GM19397 (cell line): ENCODE measurements at regions not wholly inside any gene's neighbourhood (a gene's known extent, or its start where the extent isn't known, plus 50 kb on each side); places are given as distances from the start of the nearest gene placed in this dataset.

Experiments used
- ATAC-seq: cut with Tn5 transposase; IDR thresholded peaks from one replicate; pipeline ENCODE4 v1.9.1; 2021; ENCODE audit warnings: mild to moderate bottlenecking, moderate library complexity; ENCODE audit not compliant: unreplicated experiment

DNA sequence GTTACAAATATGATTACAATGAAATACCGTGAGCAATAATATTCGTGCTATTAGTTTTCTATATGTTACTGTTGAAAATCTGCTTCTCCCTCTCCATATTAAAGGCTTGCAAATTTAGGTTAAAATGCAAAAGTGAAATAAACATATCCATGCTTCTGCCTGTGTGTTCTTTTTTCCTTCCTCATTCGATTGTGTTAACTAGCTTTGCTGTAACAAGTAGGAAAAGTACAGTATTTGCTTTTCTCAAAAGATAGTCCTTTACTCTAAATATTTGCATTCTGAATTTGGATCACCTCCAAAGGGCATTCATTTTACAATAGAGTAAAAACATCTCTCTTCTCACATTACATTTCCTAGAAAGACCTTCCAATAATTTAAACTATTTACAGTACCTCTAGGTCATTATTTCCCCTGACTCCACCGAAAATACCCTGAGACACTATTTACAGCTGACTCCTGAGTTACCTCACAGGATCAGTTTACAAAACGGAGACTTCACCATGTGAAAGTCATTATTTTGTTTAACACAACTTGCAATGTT is 835.0 kb upstream of the FANCL start:
- ATAC-seq, result no peak

DNA sequence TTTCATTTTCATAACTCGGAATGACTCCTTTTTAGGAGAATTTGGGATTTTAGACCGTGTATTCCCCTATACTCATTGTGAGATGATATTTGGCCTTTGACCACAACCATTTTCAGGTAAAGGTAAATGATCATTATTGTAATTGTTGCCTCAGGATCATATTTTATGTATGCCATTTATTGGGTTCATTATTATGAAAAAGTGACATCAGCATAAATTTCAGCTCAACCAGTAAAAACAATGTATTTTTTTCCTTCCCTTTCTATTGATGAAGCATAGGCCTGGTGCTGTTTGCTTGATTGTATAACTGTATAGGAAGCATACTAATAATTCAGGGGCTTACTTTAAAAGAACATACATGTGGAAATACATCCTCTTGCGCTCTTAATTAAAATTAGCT is 832.9 kb upstream of the FANCL start:
- no peak for ATAC-seq

DNA sequence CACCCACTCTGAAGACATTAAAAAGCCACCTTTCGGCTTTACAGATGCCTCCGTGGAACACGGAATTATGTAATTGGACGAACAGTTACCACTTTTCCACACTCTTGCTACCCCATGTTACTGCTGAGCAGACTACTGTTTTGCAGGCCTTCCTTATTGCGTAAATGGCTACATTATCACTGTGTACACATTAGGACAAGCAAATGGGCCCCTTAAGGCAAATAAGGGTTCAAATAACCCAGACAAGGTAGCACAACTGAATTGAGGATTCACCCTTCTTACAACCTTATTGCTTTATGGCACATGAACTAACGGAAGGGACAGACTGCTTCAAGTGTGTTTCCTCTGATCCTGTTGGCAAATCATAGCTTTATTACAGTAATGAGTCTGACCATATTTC is 832.2 kb upstream of the FANCL start:
- ATAC-seq, result no peak

DNA sequence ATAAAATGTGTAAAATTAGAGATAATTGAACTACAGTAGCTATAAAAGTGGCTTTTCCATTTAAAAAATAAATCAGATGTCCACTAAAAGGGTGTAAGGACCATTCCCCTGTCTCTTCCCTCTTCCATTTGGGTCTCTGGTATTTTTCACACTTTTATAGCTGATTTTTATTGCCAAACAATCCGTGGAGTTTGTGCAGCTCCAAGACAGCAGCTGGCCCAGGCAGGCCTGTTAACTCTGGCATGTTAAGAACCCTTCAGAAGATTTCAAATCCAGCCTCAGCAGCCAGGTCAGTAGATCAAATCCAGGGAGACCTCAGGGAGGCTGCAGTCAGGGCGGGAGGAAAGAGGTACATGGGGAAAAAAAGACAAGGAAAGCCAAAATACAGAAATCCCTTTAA is 827.1 kb upstream of the FANCL start:
- ATAC-seq, result no peak

DNA sequence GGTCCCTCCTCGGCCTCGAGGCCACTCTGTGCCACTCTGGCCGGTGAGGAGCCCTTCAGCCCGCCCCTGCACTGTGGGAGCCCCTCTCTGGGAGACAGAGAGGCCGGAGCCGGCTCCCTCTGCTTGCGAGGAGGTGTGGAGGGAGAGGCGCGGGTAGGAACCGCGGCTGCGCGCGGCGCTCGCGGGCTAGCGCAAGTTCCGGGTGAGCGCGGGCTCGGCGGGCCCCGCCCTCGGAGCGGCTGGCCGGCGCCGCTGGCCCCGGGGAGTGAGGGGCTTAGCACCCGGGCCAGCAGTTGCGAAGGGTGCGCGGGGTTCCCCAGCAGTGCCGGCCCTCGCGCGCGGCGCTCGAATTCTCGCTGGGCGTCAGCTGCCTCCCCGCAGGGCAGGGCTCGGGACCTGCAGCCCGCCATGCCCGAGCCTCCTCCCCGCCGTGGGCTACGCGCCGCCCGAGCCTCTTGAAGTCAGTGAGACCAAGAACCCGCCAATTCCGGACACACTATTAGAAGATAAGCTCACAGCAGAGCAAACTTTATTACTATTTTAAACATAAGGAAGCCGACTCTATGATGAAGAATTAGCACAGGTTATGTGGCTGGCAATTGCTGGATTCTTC is 825.8 kb upstream of the FANCL start:
- ATAC-seq, result no peak

DNA sequence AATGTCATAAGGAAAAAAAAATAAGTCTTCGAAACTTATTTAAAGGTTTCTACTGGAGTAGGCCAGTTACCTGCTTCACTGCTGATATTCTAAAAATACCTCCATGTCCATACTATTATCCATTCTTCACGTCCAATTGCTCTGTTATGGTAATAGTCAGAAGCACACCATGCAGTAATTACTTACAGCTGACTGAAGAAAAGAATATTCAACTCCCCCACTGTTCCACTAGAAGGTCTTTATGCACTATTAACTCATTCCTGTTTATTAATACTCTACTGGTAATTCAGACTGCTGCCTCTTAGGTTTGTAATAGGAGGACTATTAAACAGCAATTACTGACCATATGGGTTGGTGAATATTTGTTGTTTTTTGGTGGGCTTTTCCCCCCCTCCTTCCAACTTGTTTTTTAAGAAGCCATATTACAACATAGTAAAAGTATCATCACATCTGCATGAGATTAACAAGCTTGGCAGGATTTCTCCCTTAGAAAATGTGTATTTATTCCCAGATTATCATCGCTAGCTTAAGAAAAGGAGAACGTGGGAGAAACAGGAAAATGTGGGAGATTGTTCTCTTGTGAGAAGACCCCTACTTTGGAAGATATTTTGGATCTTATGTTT is 806.4 kb upstream of the FANCL start:
- ATAC-seq, result no peak

DNA sequence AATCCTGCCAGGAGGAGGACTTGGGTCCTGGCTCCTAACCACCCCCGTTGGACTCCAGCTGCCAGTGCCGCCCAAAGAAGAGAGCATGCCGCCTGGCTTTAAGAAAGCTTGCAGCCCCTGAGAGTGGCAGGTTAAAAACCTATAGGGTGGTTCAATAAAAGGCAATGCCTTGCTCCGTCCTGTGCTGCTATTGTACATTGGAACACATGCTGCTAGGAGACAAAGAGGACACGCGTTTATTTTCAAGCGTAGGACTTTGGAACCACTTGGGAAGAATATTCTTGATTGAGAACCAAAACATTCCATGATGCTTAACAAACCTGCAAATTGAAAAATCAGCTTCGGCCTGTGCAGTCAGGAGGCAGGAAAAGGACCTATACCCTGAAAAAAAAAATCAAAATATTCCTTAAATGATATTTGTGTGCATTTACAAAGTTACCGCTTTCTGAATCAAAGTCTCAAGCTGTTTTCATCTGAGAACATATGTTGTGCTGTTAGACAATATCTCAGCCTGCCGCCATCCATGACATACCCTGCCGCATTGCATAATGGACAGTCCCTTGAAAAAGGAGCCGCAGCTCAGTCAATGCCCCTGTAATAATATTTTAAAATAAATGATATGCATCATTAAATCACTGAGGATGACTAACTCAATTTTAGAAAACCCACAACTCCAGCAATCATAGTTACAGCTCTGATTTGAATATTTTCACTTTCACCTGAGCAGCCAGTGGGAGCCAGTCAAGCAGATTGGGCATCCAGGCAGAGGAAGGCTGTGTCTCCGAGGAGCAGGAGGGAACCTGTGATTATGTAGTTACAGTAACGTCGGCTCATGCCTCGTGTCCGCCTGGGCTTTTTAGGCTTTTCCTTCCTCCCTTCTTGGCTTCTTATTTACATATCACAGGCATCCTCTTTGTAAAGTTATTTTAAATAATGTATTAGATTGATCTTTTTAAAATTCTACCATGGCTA is 805.6 kb upstream of the FANCL start:
- no peak for ATAC-seq

DNA sequence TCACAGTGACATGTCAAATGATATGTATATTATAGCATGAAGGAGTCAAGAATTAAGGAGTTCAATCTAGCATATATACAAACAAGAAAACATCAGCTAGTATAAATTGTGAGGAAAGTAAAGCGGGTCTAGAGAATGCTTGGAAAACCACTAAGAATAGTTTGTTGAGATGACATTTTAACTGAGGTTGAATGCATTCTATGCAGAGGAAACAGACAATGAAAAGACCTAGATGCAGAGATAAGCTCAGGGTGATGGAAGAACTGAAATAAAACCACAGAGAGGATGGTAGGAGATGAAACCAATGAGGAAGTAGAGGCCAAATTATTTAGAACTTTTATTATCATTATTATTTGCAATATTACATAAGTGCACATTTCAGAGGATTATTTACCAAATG is 803.6 kb upstream of the FANCL start:
- ATAC-seq, result no peak

DNA sequence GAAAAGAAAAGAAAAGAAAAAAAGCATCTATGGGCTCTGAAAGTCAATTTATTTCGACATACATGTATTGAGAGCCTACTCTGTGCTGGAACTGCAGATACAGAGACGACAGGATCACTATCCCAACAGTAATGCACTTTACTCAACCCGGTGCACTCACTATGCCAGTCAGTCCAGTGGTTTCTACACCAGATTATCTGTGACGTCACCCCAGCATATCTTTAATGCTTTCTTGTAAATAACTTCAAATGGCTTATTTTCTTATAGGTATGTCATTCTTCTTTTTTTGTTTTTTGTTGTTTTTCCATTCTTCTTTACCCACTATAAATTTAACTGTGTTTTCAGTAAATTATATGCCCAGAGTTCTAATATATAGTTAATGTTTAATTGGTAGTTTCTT is 800.0 kb upstream of the FANCL start:
- ATAC-seq, result no peak

DNA sequence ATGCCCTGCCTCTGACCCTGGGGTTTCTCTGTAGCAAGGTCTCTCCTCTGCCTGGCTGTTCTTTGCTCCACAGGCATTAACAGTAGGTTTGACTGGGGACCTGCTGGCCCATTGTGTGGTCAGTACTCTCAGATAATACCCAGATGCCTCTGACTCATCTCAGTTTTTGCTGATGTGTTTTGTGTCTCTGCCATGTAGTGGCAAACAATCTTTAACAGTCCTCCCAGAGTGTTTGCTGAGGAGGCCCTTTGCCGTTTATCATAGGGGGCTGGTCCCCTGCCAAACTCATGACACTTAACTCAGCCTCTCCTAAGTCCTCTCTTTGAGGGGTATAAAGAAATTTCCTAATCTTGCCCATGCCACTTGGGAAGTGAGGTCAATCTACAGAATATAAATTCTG is 793.7 kb upstream of the FANCL start:
- no peak for ATAC-seq

DNA sequence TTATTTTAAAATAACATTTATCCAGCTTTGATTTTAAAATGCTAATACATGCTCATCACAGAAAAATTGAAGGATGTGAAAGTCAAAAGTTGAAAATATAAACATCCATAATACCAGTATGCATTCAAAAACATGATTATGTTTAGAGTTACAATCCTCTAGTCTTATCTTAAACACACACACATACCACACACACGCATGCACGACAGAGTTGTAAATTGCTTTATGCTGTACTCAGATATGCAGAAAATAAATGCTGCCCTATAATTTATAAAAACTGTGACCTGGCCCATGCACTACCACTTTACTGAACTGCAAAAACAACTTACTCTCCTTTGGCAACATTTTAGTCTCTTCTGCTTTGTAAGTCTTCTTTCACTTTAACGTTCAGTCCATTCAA is 793.0 kb upstream of the FANCL start:
- ATAC-seq, result no peak

DNA sequence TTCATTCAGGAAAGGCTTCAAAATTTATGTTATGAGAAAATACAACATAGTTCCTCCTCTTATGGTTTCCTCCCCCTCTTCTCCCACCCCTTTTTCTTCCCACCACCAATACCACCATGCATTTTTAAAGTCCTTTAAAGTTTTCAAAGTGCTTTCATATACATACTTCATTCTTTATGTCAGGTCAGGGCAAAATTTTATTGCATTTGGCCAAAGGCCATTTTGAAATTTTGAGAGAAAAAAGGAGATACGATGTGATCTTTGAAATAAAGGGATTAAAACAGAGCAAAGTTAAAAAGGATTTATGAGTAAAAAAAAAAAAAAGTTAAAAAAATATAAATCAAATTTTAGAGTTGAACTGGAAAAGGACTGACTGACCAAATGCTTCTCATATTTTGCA is 792.5 kb upstream of the FANCL start:
- ATAC-seq, result no peak

DNA sequence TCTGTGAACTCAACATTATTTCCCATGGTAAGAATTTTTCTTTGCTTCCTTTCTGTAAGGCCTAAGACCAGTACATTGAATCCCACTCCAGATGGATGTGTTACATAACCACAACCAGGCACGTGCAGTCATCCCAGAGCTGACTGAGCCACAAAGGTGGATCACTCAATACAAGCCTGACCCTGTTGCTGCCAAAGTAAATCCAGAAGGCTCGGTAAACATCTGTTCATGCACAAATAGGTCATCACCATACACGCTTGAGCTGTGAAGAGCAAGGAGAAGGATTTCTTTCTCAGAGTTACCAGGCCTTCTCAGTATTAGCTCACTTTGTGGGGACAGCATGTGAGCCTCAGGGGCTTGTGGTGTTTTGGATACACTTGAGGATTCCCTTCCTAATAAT is 791.4 kb upstream of the FANCL start:
- no peak for ATAC-seq

DNA sequence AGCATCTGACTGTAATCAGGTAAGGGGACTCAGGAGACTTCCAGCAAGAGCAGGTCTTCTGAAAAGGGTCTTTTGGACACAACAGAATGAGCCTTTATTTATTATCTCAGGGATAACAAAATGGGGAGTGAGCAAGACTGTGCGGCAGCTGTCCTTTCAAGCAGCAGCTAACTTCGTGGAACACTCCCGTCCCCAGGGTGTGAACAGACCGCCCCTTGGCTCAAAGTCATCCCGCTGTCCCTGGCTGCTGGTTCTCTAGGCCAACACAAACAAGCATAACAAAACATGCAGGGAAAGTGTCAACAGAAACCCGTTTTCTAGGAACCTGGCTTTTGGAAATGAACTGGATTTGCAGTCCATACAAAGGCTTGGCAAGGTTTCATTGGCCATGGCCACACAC is 787.9 kb upstream of the FANCL start:
- ATAC-seq, result no peak

DNA sequence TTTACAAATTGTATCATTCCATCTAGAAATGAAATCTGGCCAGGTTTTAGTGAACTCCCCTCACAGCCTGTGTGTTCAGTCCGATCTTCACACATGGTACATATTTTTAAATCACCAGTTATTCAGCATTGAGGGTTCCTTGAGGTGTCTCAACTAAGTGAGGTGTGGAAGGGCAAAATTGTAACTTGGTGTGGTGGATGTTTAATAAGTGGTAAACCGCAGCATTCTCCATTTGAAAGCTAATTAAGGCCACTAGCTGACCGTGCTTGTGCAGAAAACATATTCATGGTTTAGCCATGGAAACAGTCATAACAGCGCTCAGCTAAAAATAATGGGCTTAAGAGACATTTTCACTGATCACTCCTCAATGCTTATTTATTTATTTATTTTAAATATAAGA is 786.2 kb upstream of the FANCL start:
- ATAC-seq, result no peak

DNA sequence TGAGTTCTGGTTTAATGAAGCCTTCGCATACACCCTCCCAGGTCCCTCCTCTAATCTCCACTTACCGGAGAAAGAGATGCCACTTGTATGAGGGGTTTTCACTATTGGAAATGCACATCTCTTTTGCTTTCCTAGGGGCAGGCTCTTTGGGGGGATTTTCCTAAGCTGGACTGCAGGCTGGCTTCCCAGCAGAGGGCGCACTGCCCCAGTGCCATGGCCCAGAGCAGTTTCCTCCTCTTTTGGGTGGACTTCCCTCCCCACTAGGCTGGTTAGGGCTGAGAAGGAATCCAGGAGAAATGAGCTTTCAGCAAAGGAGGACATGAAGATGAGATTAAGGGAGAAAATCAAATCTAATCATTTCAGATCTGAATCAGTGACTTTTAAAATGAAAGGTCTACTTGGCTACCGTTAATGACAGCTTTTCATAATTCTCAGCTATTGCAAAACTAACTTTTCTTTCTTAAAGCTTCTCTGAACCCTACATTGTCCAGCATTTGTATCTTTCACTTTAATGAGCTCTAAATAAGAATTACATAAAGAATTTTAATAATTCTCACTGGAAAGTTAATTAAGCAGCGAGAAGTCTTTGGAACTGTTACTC is 784.1 kb upstream of the FANCL start:
- ATAC-seq, result peak; percentile 64

DNA sequence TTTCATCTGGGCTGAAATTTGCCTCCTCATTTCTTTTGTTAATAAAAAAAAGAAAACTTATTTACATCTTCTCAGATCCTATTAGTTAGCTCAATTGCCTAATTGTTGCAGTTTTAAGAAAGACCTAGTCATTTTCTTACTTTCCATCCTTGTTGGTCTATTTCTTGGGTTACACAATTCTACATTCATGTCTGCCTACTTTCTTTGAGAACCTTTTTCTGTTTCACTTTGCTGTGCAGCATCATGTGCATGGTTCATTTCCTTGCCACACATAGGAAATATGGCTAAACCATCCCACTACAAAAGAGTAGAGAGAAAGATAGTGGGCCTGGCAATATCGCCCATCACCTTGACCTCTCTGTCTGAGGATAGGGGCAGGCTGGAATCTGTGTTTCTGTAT is 780.7 kb upstream of the FANCL start:
- no peak for ATAC-seq

DNA sequence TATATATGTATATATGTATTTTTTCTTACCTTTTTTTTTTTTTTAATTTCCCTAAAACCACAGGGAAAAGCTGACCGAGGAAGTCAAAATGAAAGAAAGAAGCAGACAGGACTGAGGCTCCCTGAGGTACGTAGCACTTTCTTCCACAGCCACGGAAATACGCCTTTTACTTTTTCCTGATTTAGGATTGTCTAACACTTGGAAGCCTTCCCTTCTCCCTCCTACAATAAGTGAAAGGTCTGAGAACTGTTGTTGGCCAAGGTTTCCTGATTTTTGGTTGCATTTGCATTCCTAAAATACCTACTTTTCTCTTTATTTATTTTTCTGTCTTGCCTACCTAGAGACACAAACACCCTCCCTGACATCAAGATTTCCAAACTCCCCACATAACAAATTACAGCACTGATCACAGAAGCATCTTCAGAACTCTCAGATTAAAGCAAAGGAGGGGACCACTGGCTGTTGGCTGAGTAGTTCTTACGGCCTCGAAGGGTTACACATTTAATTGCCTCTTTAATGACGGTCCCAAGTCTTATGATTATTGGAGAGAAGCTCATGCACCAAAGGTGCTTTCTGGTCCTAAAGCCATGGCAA is 778.5 kb upstream of the FANCL start:
- no peak for ATAC-seq

DNA sequence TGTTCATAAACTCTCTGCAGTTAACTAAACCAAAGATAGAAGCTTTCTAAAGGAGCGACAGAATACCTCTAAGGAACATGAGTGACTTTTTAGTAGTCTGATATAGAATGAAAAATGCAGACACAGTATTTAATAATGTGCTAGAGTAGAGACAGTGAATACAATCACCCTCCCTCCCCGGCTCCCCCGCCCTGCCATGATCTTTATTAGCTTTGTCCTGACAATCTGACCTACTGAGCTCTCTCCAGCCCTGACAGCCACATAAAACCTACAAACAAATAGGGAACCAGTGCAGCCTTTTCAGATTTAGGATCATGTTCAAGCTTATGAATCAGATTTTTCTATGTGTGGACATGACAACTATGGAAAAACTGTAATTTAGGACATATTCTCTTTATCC is 777.6 kb upstream of the FANCL start:
- no peak for ATAC-seq

DNA sequence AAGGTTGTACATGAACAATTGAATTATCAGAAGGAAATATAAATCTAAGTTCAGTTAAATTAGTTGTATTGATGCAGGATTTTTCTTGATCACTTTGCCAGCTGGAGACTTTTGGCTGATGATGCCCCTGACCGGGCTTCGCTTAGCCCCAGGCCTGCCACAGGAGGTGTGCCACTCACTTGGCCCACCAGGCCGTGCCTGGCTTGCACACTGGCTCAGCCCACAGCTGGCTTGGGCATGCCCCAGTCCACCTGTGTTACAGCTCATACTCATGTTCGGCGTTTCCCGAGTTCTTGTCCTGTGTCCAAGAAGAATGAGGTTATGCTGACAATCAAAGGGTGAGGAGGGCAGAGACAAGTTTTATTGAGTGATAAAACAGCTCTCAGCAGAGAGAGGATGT is 773.9 kb upstream of the FANCL start:
- ATAC-seq, result no peak

DNA sequence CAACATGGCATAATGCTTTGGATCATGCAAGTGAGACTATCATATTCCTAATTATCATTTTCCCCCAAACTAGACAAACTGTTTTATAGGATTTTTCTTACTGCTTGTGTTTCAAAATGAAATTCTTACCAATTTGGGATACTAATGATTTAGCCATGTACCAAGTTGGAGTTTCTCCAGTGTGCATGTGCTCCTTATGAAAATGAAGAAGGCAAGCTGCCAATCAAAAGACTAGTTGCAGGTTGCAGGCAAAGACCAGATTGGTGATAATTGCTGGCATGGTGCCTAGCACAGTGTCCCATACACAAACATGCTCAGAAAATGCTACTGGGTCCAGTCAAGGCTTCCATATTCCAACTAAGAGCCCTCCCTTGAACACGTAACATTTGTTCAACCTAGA is 771.8 kb upstream of the FANCL start:
- ATAC-seq, result no peak
